GM12878 (cell line): ENCODE measurements at regions not wholly inside any gene's neighbourhood (a gene's known extent, or its start where the extent isn't known, plus 50 kb on each side); places are given as distances from the start of the nearest gene placed in this dataset.
A peak's percentile ranks its signal among the peaks of the same experiment; 100 is the strongest.

ENCODE experiments used
- ATAC-seq: fragments of 200-7000 bp; cut with Tn5 transposase; 3 replicates; pipeline ENCODE4 v1.9.1; 2020; ENCODE audit warnings: mild to moderate bottlenecking, moderate library complexity
- BruUV-seq: library from RNA; stranded (reverse); fragments of 400-500 nt; replicated peaks from 2 replicates; lab custom pipeline; 2021; lab: Mats Ljungman, UMichigan
- CTCF ChIA-PET: fragments of 300-600 bp; sonication (Branson Sonifier 250); formaldehyde crosslinking; extraction: SDS; loops from one replicate; lab custom pipeline; 2021; ENCODE audit warnings: inconsistent platforms; lab: Yijun Ruan, JAX
- POLR2A ChIA-PET: fragments of 350-600 bp; formaldehyde crosslinking; extraction: SDS; loops from one replicate; lab custom pipeline; 2021; ENCODE audit warnings: inconsistent platforms; lab: Charles Lee
- RAD21 ChIA-PET: fragments of 300-600 bp; sonication (Branson Sonifier 250); formaldehyde crosslinking; loops from one replicate; lab custom pipeline; 2023; ENCODE audit warnings: antibody characterized with exemption; ENCODE audit not compliant: unreplicated experiment; lab: Charles Lee
- SMC1A ChIA-PET: fragments of 300-600 bp; sonication (Branson Sonifier 250); formaldehyde crosslinking; loops from one replicate; lab custom pipeline; 2023; ENCODE audit not compliant: unreplicated experiment, uncharacterized antibody; lab: Charles Lee
- DNase-seq: peaks from one replicate; pipeline ENCODE4 v3.0.0-alpha.2; 2011; ENCODE audit warnings: low read depth, low spot score
- FAIRE-seq: peaks from 3 replicates; lab custom pipeline; 2011; peaks lifted over from hg19 to GRCh38; lab: Jason Lieb, UNC
- H2AFZ ChIP-seq: 2 replicates; pipeline ENCODE4 v1.6.0; 2011; ENCODE audit warnings: low read depth, low read length, control low read depth; ENCODE audit not compliant: control insufficient read depth
- H3K27ac ChIP-seq: 2 replicates; pipeline ENCODE4 v1.5.1; 2011; ENCODE audit warnings: control low read depth; ENCODE audit not compliant: control insufficient read depth, insufficient read depth
- H3K27me3 ChIP-seq, 2 experiments: replicated peaks in 1 of 2; 2 replicates each; pipeline versions ENCODE4 v1.6.0 to v1.6.1; 2011; ENCODE audit warnings: low read length in 1 of 2; ENCODE audit not compliant: control insufficient read depth in 2 of 2, insufficient read depth in 2 of 2
- H3K36me3 ChIP-seq, 2 experiments: 2 replicates each; pipeline ENCODE4 v1.5.1; 2011; ENCODE audit warnings: low read length in 1 of 2; ENCODE audit not compliant: control insufficient read depth in 2 of 2, insufficient read depth in 2 of 2
- H3K4me1 ChIP-seq: 2 replicates; pipeline ENCODE4 v1.6.1; 2011; ENCODE audit warnings: mild to moderate bottlenecking, low read length, moderate library complexity, mixed read lengths; ENCODE audit not compliant: control insufficient read depth, insufficient read depth
- H3K4me2 ChIP-seq: 2 replicates; pipeline ENCODE4 v1.6.0; 2011; ENCODE audit warnings: control low read depth; ENCODE audit not compliant: control insufficient read depth, insufficient read depth
- H3K4me3 ChIP-seq: fragments of 200-600 bp; sonication (generic); 2 replicates; pipeline ENCODE4 v1.5.1; 2016
- H3K79me2 ChIP-seq: 2 replicates; pipeline ENCODE4 v1.6.0; 2011; ENCODE audit warnings: low read length; ENCODE audit not compliant: control insufficient read depth, insufficient read depth
- H3K9ac ChIP-seq: 2 replicates; pipeline ENCODE4 v1.8.0; 2011; ENCODE audit warnings: low read length, control low read depth, mixed read lengths; ENCODE audit not compliant: control insufficient read depth, insufficient read depth
- H3K9me3 ChIP-seq: replicated peaks from 3 replicates; pipeline ENCODE4 v1.5.1; 2011; ENCODE audit warnings: mild to moderate bottlenecking, low read length; ENCODE audit not compliant: control insufficient read depth, insufficient read depth
- H4K20me1 ChIP-seq: 2 replicates; pipeline ENCODE4 v1.6.0; 2011; ENCODE audit not compliant: control insufficient read depth, insufficient read depth
- ATF2 ChIP-seq: IDR thresholded peaks from 2 replicates; pipeline ENCODE4 v1.6.1; 2012; ENCODE audit warnings: low read length, inconsistent platforms
- FOS ChIP-seq: IDR thresholded peaks from 3 replicates; pipeline ENCODE4 v1.6.1; 2011; ENCODE audit warnings: borderline replicate concordance; ENCODE audit not compliant: insufficient read length; ENCODE audit errors: extremely low read depth
- FOXM1 ChIP-seq: IDR thresholded peaks from 2 replicates; pipeline ENCODE4 v1.6.1; 2012; ENCODE audit warnings: low read depth, mild to moderate bottlenecking, inconsistent platforms, low read length, moderate library complexity
- IRF5 ChIP-seq: fragments of 450-650 bp; IDR thresholded peaks from 2 replicates; pipeline ENCODE4 v1.6.1; 2017; ENCODE audit warnings: borderline replicate concordance
- MTA2 ChIP-seq: fragments of 450-650 bp; IDR thresholded peaks from 2 replicates; pipeline ENCODE4 v1.6.1; 2016; ENCODE audit warnings: low read depth, mild to moderate bottlenecking, moderate library complexity
- NFYA ChIP-seq: IDR thresholded peaks from 2 replicates; pipeline ENCODE4 v1.6.1; 2011; ENCODE audit warnings: low read depth, mild to moderate bottlenecking, low read length, improper control_type of control experiment, borderline replicate concordance
- NRF1 ChIP-seq: conservative IDR thresholded peaks from 2 replicates; pipeline ENCODE4 v1.6.1; 2011; ENCODE audit warnings: mild to moderate bottlenecking, low read depth, low read length, improper control_type of control experiment
- POLR2A ChIP-seq: IDR thresholded peaks from 2 replicates; pipeline ENCODE4 v1.6.1; 2011; ENCODE audit warnings: low read depth, mild to moderate bottlenecking, low read length
- RAD51 ChIP-seq: fragments of 450-650 bp; IDR thresholded peaks from 2 replicates; pipeline ENCODE4 v1.6.1; 2016; ENCODE audit warnings: moderate library complexity, mild to moderate bottlenecking, inconsistent platforms
- SPI1 ChIP-seq: IDR thresholded peaks from 2 replicates; pipeline ENCODE4 v1.6.1; 2011; ENCODE audit warnings: low read depth, mild to moderate bottlenecking, low read length, moderate library complexity, borderline replicate concordance; ENCODE audit not compliant: insufficient read depth
- TARDBP ChIP-seq: IDR thresholded peaks from 2 replicates; pipeline ENCODE4 v1.6.1; 2016; ENCODE audit warnings: borderline replicate concordance
- TCF12 ChIP-seq: IDR thresholded peaks from 2 replicates; pipeline ENCODE4 v1.6.1; 2011; ENCODE audit warnings: low read depth, mild to moderate bottlenecking, low read length
- WRNIP1 ChIP-seq: IDR thresholded peaks from 2 replicates; pipeline ENCODE4 v1.6.1; 2011; ENCODE audit warnings: low read depth, low read length, improper control_type of control experiment, borderline replicate concordance
- ZNF384 ChIP-seq: IDR thresholded peaks from 2 replicates; pipeline ENCODE4 v1.6.1; 2012; ENCODE audit warnings: low read depth, mild to moderate bottlenecking, low read length, improper control_type of control experiment, borderline replicate concordance
- WGBS: methylation state at CpG from one replicate; pipeline ENCODE4 v1.1.6; 2016; ENCODE audit warnings: low lambda C conversion rate; ENCODE audit not compliant: insufficient replicate concordance, insufficient coverage; ENCODE audit errors: missing lambda C conversion rate; 5-methylcytosine and 5-hydroxymethylcytosine counted together
- in situ Hi-C: fragments of 300-500 bp; cut with MboI; formaldehyde crosslinking; loops from 9 replicates; pipeline ENCODE4 v1.14.3; 2018; ENCODE audit warnings: mixed read lengths
- intact Hi-C: fragments of 100-400 bp; cut with micrococcal nuclease; formaldehyde crosslinking; loops from one replicate; pipeline ENCODE4 v1.14.2; 2022; ENCODE audit not compliant: unreplicated experiment

GRCh38 chr14:96949594-96949993, 152.4 kb downstream of the VRK1 start:
- H3K36me3 ChIP-seq = no peaks in the 10 kb centered on the region
- WGBS = 26% methylated on average over 3 of the region's 3 CpGs
- TF ChIP-seq MTA2 (no peak), SPI1 (peak; percentile 6; the same call in 1 of the 2 replicates), RAD51 (no peak), FOS (no peak), TCF12 (no peak)

GRCh38 chr14:96951511-96951910, 154.3 kb downstream of the VRK1 start:
- no TSS peak for BruUV-seq
- ATAC-seq = no peak
- Histone ChIP-seq H3K79me2 (no peaks in the 10 kb centered on the region), H3K9ac (no peak overlapping the region), H3K4me2 (no peak overlapping the region), H3K27me3 (no peaks in the 10 kb centered on the region), H3K27ac (no peak overlapping the region), H3K4me1 (0 out of 2 replicates have a peak, but pooled peaks cover 3% of the 10 kb centered on the region), H4K20me1 (no peaks in the 10 kb centered on the region), H3K9me3 (no peaks in the 10 kb centered on the region), H3K36me3 (no peaks in the 10 kb centered on the region), H3K4me3 (no peak overlapping the region), H2AFZ (no peak overlapping the region)
- WGBS = 94% methylated on average over 7 of the region's 7 CpGs
- RAD21 ChIA-PET = no interaction called here
- CTCF ChIA-PET = no interaction called here
- SMC1A ChIA-PET = interaction anchor here (0.6 kb wide), 1 partner anchor 940 kb away, joined by 3 read pairs; no protein-coding TSS in a partner anchor
- intact Hi-C loops = no loop called here
- in situ Hi-C loops = no loop called here
- POLR2A ChIA-PET = no interaction called here
- no peak for DNase-seq
- FAIRE-seq = no peak
- no peak for TF ChIP-seq NRF1
- no peak for TF ChIP-seq POLR2A
- no peak for TF ChIP-seq WRNIP1
- no peak for TF ChIP-seq TARDBP
- TF ChIP-seq FOXM1 = no peak
- TF ChIP-seq IRF5 = no peak
- TF ChIP-seq NFYA = no peak
- no peak for TF ChIP-seq ZNF384
- no peak for TF ChIP-seq ATF2

More at GRCh38 chr14:96949594-96949993, 152.4 kb downstream of the VRK1 start:
- no peak for DNase-seq
- ChIA-PET POLR2A (no interaction called here), CTCF (no interaction called here), SMC1A (interaction anchor here (1.2 kb wide), 1 partner anchor 61 kb away, joined by 3 read pairs; no protein-coding TSS in a partner anchor), RAD21 (interaction anchor here (0.8 kb wide), 1 partner anchor 208 kb away, joined by 3 read pairs; no protein-coding TSS in a partner anchor)
- H3K27me3 ChIP-seq = no peaks in the 10 kb centered on the region
- no peak overlapping the region for H3K4me2 ChIP-seq
- H3K4me3 ChIP-seq = no peak overlapping the region
- no TSS peak for BruUV-seq
- no peak overlapping the region for H3K9ac ChIP-seq
- no peak overlapping the region for H2AFZ ChIP-seq
- no peak; the same call in 2 of the 3 replicates for ATAC-seq
- 0 out of 2 replicates have a peak, but pooled peaks cover 3% of the 10 kb centered on the region for H3K4me1 ChIP-seq
- intact Hi-C loops = no loop called here
- H3K9me3 ChIP-seq = no peaks in the 10 kb centered on the region
- H3K79me2 ChIP-seq = no peaks in the 10 kb centered on the region
- FAIRE-seq = no peak
- H3K27ac ChIP-seq = no peak overlapping the region
- in situ Hi-C loops = no loop called here
- H4K20me1 ChIP-seq = no peaks in the 10 kb centered on the region
